Activated B cell treated with CpG ODN at 0.5 μM for 24 hours (primary cell): ENCODE measurements at regions not wholly inside any gene's neighbourhood (a gene's known extent, or its start where the extent isn't known, plus 50 kb on each side); places are given as distances from the start of the nearest gene placed in this dataset.
"Not testable (repeated sequence)": the region's sequence is repeated elsewhere in the genome, so short reads cannot be mapped to it uniquely, and the experiment has no call there.

Experiments used
- ATAC-seq: fragments of 200-7000 bp; cut with Tn5 transposase; one replicate; pipeline ENCODE4 v1.10.0; 2021; ENCODE audit warnings: low read depth, mild to moderate bottlenecking, moderate library complexity
- CTCF ChIA-PET: fragments of 350-600 bp; sonication (Branson Sonifier 250); formaldehyde crosslinking; loops from one replicate; lab custom pipeline; 2021; ENCODE audit warnings: antibody characterized with exemption; lab: Charles Lee
- POLR2A ChIA-PET: fragments of 350-600 bp; sonication (Branson Sonifier 250); formaldehyde crosslinking; loops from one replicate; lab custom pipeline; 2021; ENCODE audit warnings: antibody characterized with exemption; lab: Charles Lee
- DNase-seq: peaks from one replicate; pipeline ENCODE4 v3.0.0; 2022
- H3K27ac Mint-ChIP-seq: one replicate; pipeline ENCODE4 v1.8.0; 2020; ENCODE audit warnings: mixed read lengths
- H3K27me3 Mint-ChIP-seq: one replicate; pipeline ENCODE4 v1.8.0; 2021; ENCODE audit warnings: mixed read lengths
- H3K36me3 Mint-ChIP-seq: one replicate; pipeline ENCODE4 v1.8.0; 2021; ENCODE audit warnings: low read depth, mixed read lengths
- H3K4me1 Mint-ChIP-seq: one replicate; pipeline ENCODE4 v1.8.0; 2021; ENCODE audit warnings: mixed read lengths
- H3K4me3 Mint-ChIP-seq: one replicate; pipeline ENCODE4 v1.8.0; 2020; ENCODE audit warnings: mild to moderate bottlenecking, mixed read lengths
- H3K9me3 Mint-ChIP-seq: one replicate; pipeline ENCODE4 v1.8.0; 2020; ENCODE audit warnings: mixed read lengths
- intact Hi-C: fragments of 100-400 bp; cut with micrococcal nuclease; formaldehyde crosslinking; loops from one replicate; pipeline ENCODE4 v1.15.1; 2024
- TF ChIP-seq, protein P1 (sequence below): fragments of 200-600 bp; IDR thresholded peaks from one replicate; pipeline ENCODE4 v1.8.0; 2022; ENCODE audit warnings: antibody characterized with exemption, mild to moderate bottlenecking

DNA sequence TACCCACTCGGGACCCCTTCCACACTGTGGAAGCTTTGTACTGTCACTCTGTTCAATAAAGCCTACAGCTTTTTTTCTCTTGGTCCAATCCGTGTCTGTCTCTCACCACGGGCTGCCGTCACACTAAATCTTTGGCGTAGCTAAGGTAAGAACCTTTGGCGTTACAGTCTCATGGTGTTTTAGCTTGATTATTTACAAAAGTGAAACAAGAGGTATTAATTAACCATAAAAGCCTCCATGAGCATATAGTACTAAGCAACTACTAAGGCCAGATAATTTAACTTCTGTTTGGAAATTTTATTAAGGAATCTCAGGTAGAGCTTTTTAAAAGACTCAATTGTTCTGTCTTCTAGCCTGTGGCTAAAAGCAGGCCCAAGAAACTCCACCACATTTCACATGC, 370.7 kb upstream of the TRPC7 start:
- CTCF ChIA-PET: no interaction called here
- H3K4me3 Mint-ChIP-seq: no peak overlapping the region
- no peak for DNase-seq
- no peaks in the 10 kb centered on the region for H3K36me3 Mint-ChIP-seq
- no peaks in the 10 kb centered on the region for H3K4me1 Mint-ChIP-seq
- intact Hi-C loops: no loop called here
- H3K27ac Mint-ChIP-seq: no peak overlapping the region
- POLR2A ChIA-PET: no interaction called here
- peaks cover 10% of the 10 kb centered on the region for H3K9me3 Mint-ChIP-seq
- TF ChIP-seq, protein P1, sequence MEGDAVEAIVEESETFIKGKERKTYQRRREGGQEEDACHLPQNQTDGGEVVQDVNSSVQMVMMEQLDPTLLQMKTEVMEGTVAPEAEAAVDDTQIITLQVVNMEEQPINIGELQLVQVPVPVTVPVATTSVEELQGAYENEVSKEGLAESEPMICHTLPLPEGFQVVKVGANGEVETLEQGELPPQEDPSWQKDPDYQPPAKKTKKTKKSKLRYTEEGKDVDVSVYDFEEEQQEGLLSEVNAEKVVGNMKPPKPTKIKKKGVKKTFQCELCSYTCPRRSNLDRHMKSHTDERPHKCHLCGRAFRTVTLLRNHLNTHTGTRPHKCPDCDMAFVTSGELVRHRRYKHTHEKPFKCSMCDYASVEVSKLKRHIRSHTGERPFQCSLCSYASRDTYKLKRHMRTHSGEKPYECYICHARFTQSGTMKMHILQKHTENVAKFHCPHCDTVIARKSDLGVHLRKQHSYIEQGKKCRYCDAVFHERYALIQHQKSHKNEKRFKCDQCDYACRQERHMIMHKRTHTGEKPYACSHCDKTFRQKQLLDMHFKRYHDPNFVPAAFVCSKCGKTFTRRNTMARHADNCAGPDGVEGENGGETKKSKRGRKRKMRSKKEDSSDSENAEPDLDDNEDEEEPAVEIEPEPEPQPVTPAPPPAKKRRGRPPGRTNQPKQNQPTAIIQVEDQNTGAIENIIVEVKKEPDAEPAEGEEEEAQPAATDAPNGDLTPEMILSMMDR: no peak
- no peaks in the 10 kb centered on the region for H3K27me3 Mint-ChIP-seq
- ATAC-seq: no peak

DNA sequence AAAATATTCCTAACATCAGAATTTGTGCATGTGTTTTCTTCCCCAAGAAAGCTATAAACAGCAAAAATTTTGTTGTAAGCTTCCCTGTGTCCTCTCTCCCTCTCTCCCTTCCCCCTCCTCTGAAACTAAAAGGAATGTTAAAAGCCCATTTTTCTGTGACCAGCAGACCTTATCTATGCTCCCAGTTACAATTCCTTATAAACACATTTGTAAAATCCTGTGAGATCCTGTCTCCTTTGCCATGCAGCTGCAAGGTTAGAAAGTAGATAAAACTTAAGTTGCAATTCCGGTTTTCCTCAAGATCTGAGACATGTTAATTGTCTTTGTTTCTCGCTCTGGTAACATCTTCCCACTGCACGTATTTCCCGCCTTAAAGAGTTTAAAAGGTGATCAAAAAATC, 370.3 kb upstream of the TRPC7 start:
- ATAC-seq, intact Hi-C loops, H3K4me1 Mint-ChIP-seq, POLR2A ChIA-PET, H3K9me3 Mint-ChIP-seq, H3K36me3 Mint-ChIP-seq, H3K27me3 Mint-ChIP-seq, DNase-seq, H3K27ac Mint-ChIP-seq, CTCF ChIA-PET, H3K4me3 Mint-ChIP-seq: not testable (repeated sequence)

DNA sequence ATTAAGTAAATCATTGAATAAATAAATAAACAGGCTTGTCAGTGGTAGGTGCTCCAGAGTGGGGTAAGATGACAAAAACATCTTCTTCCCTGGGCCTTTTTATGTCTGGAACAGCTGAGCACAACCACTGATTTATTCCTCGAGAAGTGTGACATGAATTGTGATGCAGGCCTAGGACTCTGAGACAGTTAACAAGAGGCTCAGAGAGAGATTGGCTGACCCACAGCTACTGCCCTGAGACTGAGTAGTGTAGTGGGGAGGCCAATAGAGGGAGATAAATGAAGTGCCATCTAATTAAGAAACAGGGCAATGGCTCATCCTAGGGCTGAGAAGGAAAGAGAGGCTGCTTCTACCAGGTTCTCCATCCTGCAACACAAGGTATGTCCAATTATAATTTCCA, 369.3 kb upstream of the TRPC7 start:
- Mint-ChIP-seq H3K36me3 (no peaks in the 10 kb centered on the region), H3K4me3 (no peak overlapping the region), H3K27ac (no peak overlapping the region), H3K9me3 (peaks cover 10% of the 10 kb centered on the region), H3K27me3 (no peaks in the 10 kb centered on the region), H3K4me1 (no peaks in the 10 kb centered on the region)
- ATAC-seq: no peak
- ChIA-PET CTCF (no interaction called here), POLR2A (no interaction called here)
- TF ChIP-seq, protein P1: no peak
- intact Hi-C loops: no loop called here
- DNase-seq: no peak

DNA sequence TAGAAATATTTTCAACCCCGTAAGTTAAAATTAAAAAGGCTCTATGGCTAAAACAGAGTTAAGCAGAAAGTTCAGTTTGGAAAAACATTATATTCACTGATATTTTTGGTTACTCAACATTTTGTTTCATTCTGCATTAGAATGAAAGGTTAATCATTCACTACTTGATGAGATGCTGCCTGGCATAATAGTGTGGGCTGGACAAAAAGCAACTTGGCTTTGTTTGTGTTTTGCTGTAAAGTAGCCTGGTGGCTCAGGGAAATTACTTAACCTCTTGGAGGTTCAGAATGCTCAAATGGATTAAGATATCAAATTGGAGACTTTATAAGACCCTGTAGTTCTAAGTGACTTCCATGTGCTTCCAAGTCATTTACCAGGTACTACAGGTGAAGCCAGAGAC, 367.4 kb upstream of the TRPC7 start:
- ATAC-seq: no peak
- no peak for DNase-seq
- intact Hi-C loops: no loop called here
- CTCF ChIA-PET: no interaction called here
- no peak overlapping the region for H3K27ac Mint-ChIP-seq
- peaks cover 3% of the 10 kb centered on the region for H3K9me3 Mint-ChIP-seq
- H3K4me1 Mint-ChIP-seq: no peaks in the 10 kb centered on the region
- H3K27me3 Mint-ChIP-seq: no peaks in the 10 kb centered on the region
- POLR2A ChIA-PET: no interaction called here
- H3K4me3 Mint-ChIP-seq: no peak overlapping the region
- no peaks in the 10 kb centered on the region for H3K36me3 Mint-ChIP-seq
- TF ChIP-seq, protein P1: no peak

DNA sequence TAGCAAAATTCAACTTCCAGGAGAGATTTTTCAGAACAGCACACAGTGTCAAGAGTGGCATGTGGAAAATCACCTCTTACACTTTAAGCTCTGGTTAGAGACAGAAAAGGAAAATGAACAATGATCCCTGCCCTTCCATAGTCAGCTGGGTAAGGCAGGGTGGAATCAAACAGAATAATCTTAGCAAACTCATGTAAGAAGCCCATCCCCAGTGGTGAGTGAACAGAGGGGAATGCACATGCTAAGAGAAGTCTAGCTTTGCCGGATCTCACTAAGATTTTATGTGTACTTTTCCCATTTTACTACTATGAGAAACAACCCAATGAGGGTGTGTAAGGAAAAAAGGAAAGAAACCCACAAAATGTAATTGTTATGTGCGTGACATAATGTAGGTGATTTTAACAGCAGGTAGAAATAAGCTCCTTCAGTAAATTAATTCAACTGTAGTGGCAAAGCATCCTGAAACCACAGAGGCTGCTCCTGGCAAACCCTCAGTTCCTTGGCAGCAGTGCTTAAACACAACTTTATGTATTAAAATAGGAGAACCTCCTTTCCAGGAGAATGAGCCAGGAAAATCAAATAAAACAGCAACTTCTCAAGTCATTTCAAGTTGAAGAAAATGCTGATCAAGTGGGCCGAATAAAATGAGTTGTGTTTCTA, 366.0 kb upstream of the TRPC7 start:
- Mint-ChIP-seq H3K9me3 (peaks cover 3% of the 10 kb centered on the region), H3K27me3 (no peaks in the 10 kb centered on the region), H3K36me3 (no peaks in the 10 kb centered on the region), H3K27ac (no peak overlapping the region), H3K4me1 (no peaks in the 10 kb centered on the region), H3K4me3 (no peak overlapping the region)
- ChIA-PET CTCF (no interaction called here), POLR2A (no interaction called here)
- ATAC-seq (no peak), DNase-seq (no peak)
- intact Hi-C loops: no loop called here
- TF ChIP-seq, protein P1: no peak

DNA sequence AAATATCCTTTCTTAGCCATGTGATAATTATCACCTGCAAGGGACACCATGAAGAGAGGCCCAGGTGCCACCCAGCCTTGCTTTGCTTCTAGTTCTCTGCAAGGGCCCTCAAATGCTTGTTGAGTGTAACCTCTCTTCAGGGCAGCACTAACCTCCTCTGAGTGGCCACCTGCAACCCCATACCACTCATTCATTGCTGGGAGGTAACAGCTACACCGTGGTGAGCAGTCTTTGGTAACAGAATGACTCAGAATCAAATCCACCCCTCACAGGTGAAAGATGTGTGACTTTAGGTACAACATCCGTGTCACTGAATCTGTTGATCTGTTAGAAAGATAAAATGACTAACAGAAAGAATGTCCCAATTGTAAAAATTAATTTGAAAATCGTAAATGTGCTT, 365.1 kb upstream of the TRPC7 start:
- no peaks in the 10 kb centered on the region for H3K4me1 Mint-ChIP-seq
- intact Hi-C loops: no loop called here
- no peak overlapping the region for H3K4me3 Mint-ChIP-seq
- ChIA-PET POLR2A (no interaction called here), CTCF (no interaction called here)
- ATAC-seq: no peak
- DNase-seq: no peak
- H3K27ac Mint-ChIP-seq: no peak overlapping the region
- H3K36me3 Mint-ChIP-seq: no peaks in the 10 kb centered on the region
- TF ChIP-seq, protein P1: no peak
- H3K9me3 Mint-ChIP-seq: peaks cover 3% of the 10 kb centered on the region
- H3K27me3 Mint-ChIP-seq: no peaks in the 10 kb centered on the region
